Left colon (tissue), 2 donors: ENCODE measurements at regions not wholly inside any gene's neighbourhood (a gene's known extent, or its start where the extent isn't known, plus 50 kb on each side); places are given as distances from the start of the nearest gene placed in this dataset.
"Not testable (repeated sequence)": the region's sequence is repeated elsewhere in the genome, so short reads cannot be mapped to it uniquely, and the experiment has no call there.

ENCODE experiments used
- ATAC-seq: fragments of 200-7000 bp; cut with Tn5 transposase; one replicate; pipeline ENCODE4 v1.9.1; 2020; ENCODE audit warnings: mild to moderate bottlenecking, moderate library complexity
- DNase-seq, 2 donors: peaks; one replicate each; pipeline ENCODE4 v3.0.0-alpha.2; 2020
- intact Hi-C, 2 donors: fragments of 100-400 bp; cut with DNase I in 1 of 2; cut with micrococcal nuclease in 1 of 2; formaldehyde crosslinking; loops; one replicate each; pipeline versions ENCODE4 v1.11.2 to v1.14.0; 2022; cut with DNase I, micrococcal nuclease
- donor health status: DM: no; HTN: no; CAD: no.
- donor health status: DM: yes; HTN: yes; CAD: no.

GRCh38 chr12:41986513-41986912 lies 158.2 kb downstream of the GXYLT1 start:
- ATAC-seq, DNase-seq, intact Hi-C loops: not testable (repeated sequence)

GRCh38 chr12:41983856-41984255 lies 160.8 kb downstream of the GXYLT1 start:
- ATAC-seq (no peak), DNase-seq (no peak)
- intact Hi-C loops = no loop called here

GRCh38 chr12:41983394-41983793 lies 161.3 kb downstream of the GXYLT1 start:
- DNase-seq (no peak), ATAC-seq (no peak)
- intact Hi-C loops = no loop called here

- DNase-seq (no peak), ATAC-seq (no peak)
- intact Hi-C loops = no loop called here
These were observed 162.9 kb downstream of the GXYLT1 start for GRCh38 chr12:41981758-41982157.

GRCh38 chr12:41981013-41981412 lies 163.7 kb downstream of the GXYLT1 start:
- ATAC-seq (no peak), DNase-seq (no peak)
- intact Hi-C loops = no loop called here

- intact Hi-C loops = no loop called here
- DNase-seq (no peak), ATAC-seq (no peak)
These were observed 164.3 kb downstream of the GXYLT1 start for GRCh38 chr12:41980390-41980789.

GRCh38 chr12:41979574-41979973 lies 165.1 kb downstream of the GXYLT1 start:
- DNase-seq (no peak), ATAC-seq (no peak)
- intact Hi-C loops = no loop called here

GRCh38 chr12:41972598-41972997 lies 172.1 kb downstream of the GXYLT1 start:
- DNase-seq (no peak), ATAC-seq (no peak)
- intact Hi-C loops = no loop called here

GRCh38 chr12:41972196-41972595 lies 172.5 kb downstream of the GXYLT1 start:
- intact Hi-C loops = no loop called here
- no peak for DNase-seq
- ATAC-seq = no peak

GRCh38 chr12:41970744-41971143 lies 173.9 kb downstream of the GXYLT1 start:
- DNase-seq (no peak), ATAC-seq (no peak)
- intact Hi-C loops = no loop called here

- no peak for ATAC-seq
- no peak for DNase-seq
- intact Hi-C loops = no loop called here
These were observed 176.1 kb downstream of the GXYLT1 start for GRCh38 chr12:41968599-41968998.

- DNase-seq = no peak
- intact Hi-C loops = no loop called here
These were observed 176.8 kb downstream of the GXYLT1 start for GRCh38 chr12:41967668-41968500.

GRCh38 chr12:41966916-41967315 lies 177.8 kb downstream of the GXYLT1 start:
- ATAC-seq = no peak
- intact Hi-C loops = no loop called here

More at GRCh38 chr12:41967668-41968500, 176.8 kb downstream of the GXYLT1 start:
- ATAC-seq = no peak

GRCh38 chr12:41966001-41966400 lies 178.7 kb downstream of the GXYLT1 start:
- DNase-seq (no peak), ATAC-seq (no peak)
- intact Hi-C loops = no loop called here

More at GRCh38 chr12:41966916-41967315, 177.8 kb downstream of the GXYLT1 start:
- no peak for DNase-seq

GRCh38 chr12:41963398-41963797 lies 181.3 kb downstream of the GXYLT1 start:
- no peak for ATAC-seq
- intact Hi-C loops = no loop called here
- DNase-seq = no peak

- intact Hi-C loops = no loop called here
- DNase-seq (no peak), ATAC-seq (no peak)
These were observed 182.5 kb downstream of the GXYLT1 start for GRCh38 chr12:41962171-41962572.

- no peak for ATAC-seq
- intact Hi-C loops = no loop called here
- no peak for DNase-seq
These were observed 185.4 kb downstream of the GXYLT1 start for GRCh38 chr12:41959271-41959670.

- intact Hi-C loops = no loop called here
- ATAC-seq = no peak
- DNase-seq = no peak
These were observed 188.3 kb downstream of the GXYLT1 start for GRCh38 chr12:41956353-41956752.

- DNase-seq = no peak
- ATAC-seq = no peak
- intact Hi-C loops = no loop called here
These were observed 194.2 kb downstream of the GXYLT1 start for GRCh38 chr12:41950455-41950854.

- DNase-seq = no peak
- no peak for ATAC-seq
- intact Hi-C loops = no loop called here
These were observed 198.6 kb downstream of the GXYLT1 start for GRCh38 chr12:41946106-41946505.

- intact Hi-C loops = no loop called here
- ATAC-seq (no peak), DNase-seq (no peak)
These were observed 200.5 kb downstream of the GXYLT1 start for GRCh38 chr12:41944216-41944615.
